Neural cell (in vitro differentiated cells): ENCODE measurements at regions not wholly inside any gene's neighbourhood (a gene's known extent, or its start where the extent isn't known, plus 50 kb on each side); places are given as distances from the start of the nearest gene placed in this dataset.

Source experiments
- H2AFZ ChIP-seq: fragments of 200-600, 300-800 bp; sonication (generic), shearing (Covaris generic); 2 replicates; pipeline ENCODE4 v1.6.0; 2014; ENCODE audit warnings: low read depth, mild to moderate bottlenecking, antibody characterized with exemption, low read length, moderate library complexity
- H3F3A ChIP-seq: fragments of 200-600 bp; shearing (Covaris generic); 2 replicates; pipeline ENCODE4 v1.6.1; 2016; ENCODE audit warnings: mild to moderate bottlenecking, moderate library complexity, mixed read lengths, antibody characterized with exemption, low read length; ENCODE audit not compliant: insufficient read depth, poor library complexity, severe bottlenecking
- H3K27ac ChIP-seq: fragments of 200-600, 300-800 bp; sonication (generic), shearing (Covaris generic); 2 replicates; pipeline ENCODE4 v1.5.1; 2014; ENCODE audit warnings: mild to moderate bottlenecking, low read length, moderate library complexity
- H3K27me3 ChIP-seq: fragments of 300-800, 200-600 bp; sonication (generic), shearing (Covaris generic); 2 replicates; pipeline ENCODE4 v1.6.0; 2014; ENCODE audit warnings: mild to moderate bottlenecking, low read depth, low read length, moderate library complexity; ENCODE audit not compliant: insufficient read depth
- H3K36me3 ChIP-seq: fragments of 300-800, 200-600 bp; sonication (generic), shearing (Covaris generic); 2 replicates; pipeline ENCODE4 v1.5.1; 2014; ENCODE audit warnings: mild to moderate bottlenecking, antibody characterized with exemption, low read length, moderate library complexity; ENCODE audit not compliant: insufficient read depth
- H3K4me2 ChIP-seq: fragments of 300-800, 200-600 bp; sonication (generic), shearing (Covaris generic); 2 replicates; pipeline ENCODE4 v1.6.0; 2014; ENCODE audit warnings: mild to moderate bottlenecking, low read length
- H3K4me3 ChIP-seq: fragments of 300-800, 200-600 bp; sonication (generic), shearing (Covaris generic); 2 replicates; pipeline ENCODE4 v1.5.1; 2014; ENCODE audit warnings: mild to moderate bottlenecking, low read length, moderate library complexity
- H3K79me2 ChIP-seq: fragments of 200-600 bp; shearing (Covaris generic); replicated peaks from 2 replicates; pipeline ENCODE4 v1.6.0; 2014; ENCODE audit warnings: mild to moderate bottlenecking, low read length, moderate library complexity; ENCODE audit not compliant: insufficient read depth
- H3K9ac ChIP-seq: fragments of 300-800, 200-600 bp; sonication (generic), shearing (Covaris generic); 2 replicates; pipeline ENCODE4 v1.6.1; 2016; ENCODE audit warnings: mild to moderate bottlenecking, low read length, mixed read lengths
- H3K9me2 ChIP-seq: fragments of 200-600 bp; shearing (Covaris generic); 2 replicates; pipeline ENCODE4 v1.6.1; 2016; ENCODE audit warnings: mild to moderate bottlenecking, low read length, mixed read lengths; ENCODE audit not compliant: insufficient read depth
- H3K9me3 ChIP-seq: fragments of 200-600, 300-800 bp; sonication (generic), shearing (Covaris generic); 2 replicates; pipeline ENCODE4 v1.6.1; 2016; ENCODE audit warnings: mild to moderate bottlenecking, mixed run types, low read length, moderate library complexity, mixed read lengths
- H4K20me1 ChIP-seq: fragments of 200-600 bp; shearing (Covaris generic); 2 replicates; pipeline ENCODE4 v1.6.1; 2016; ENCODE audit warnings: mild to moderate bottlenecking, mixed run types; ENCODE audit not compliant: insufficient read depth
- CTCF ChIP-seq: fragments of 450-650 bp; IDR thresholded peaks from 2 replicates; pipeline ENCODE4 v1.5.1; 2014; ENCODE audit warnings: antibody characterized with exemption, mild to moderate bottlenecking, moderate library complexity; ENCODE audit not compliant: poor library complexity, severe bottlenecking
- EP300 ChIP-seq: fragments of 450-650 bp; conservative IDR thresholded peaks from 2 replicates; pipeline ENCODE4 v1.6.1; 2014; ENCODE audit warnings: antibody characterized with exemption, mild to moderate bottlenecking, moderate library complexity; ENCODE audit not compliant: poor library complexity, severe bottlenecking
- EZH2 ChIP-seq: fragments of 200-600, 300-800 bp; shearing (Covaris generic), sonication (generic); IDR thresholded peaks from 2 replicates; pipeline ENCODE4 v1.6.1; 2014; ENCODE audit warnings: antibody characterized with exemption, low read length, borderline replicate concordance, mild to moderate bottlenecking; ENCODE audit not compliant: insufficient read depth, poor library complexity, severe bottlenecking
- MXI1 ChIP-seq: fragments of 450-650 bp; conservative IDR thresholded peaks from 2 replicates; pipeline ENCODE4 v1.6.1; 2014; ENCODE audit warnings: antibody characterized with exemption, mild to moderate bottlenecking; ENCODE audit not compliant: poor library complexity, severe bottlenecking
- POLR2AphosphoS5 ChIP-seq: IDR thresholded peaks from 2 replicates; pipeline ENCODE4 v1.6.1; 2012
- RAD21 ChIP-seq: fragments of 450-650 bp; conservative IDR thresholded peaks from 2 replicates; pipeline ENCODE4 v1.6.1; 2014; ENCODE audit warnings: antibody characterized with exemption, mild to moderate bottlenecking, moderate library complexity
- REST ChIP-seq: IDR thresholded peaks from 2 replicates; pipeline ENCODE4 v1.6.1; 2012; ENCODE audit warnings: borderline replicate concordance
- SMC3 ChIP-seq: fragments of 450-650 bp; conservative IDR thresholded peaks from 2 replicates; pipeline ENCODE4 v1.6.1; 2014; ENCODE audit warnings: antibody characterized with exemption, mild to moderate bottlenecking, moderate library complexity; ENCODE audit not compliant: poor library complexity
- TAF1 ChIP-seq: IDR thresholded peaks from 2 replicates; pipeline ENCODE4 v1.6.1; 2012; ENCODE audit warnings: low read depth

DNA sequence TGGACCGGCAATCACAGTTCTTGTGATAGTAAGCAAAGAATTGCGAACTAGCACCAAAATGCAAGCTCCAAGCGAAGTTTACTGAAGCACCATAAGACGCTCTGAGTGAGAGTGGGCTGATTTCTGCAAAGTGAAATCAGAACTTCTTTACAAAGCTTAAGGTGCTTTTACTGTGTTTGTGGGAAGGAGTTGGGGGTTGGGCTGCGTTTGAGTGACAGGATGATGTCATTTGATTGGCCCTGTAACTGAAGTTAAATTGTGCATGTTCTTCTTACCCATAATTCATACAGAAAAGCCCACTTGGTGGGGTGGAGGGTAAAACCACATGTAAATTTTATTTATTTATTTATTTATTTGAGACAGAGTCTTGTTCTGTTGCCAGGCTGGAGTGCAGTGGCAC is 970.6 kb upstream of the CDH18 start:
- no peak overlapping the region for H3K4me3 ChIP-seq
- no peaks in the 10 kb centered on the region for H3K79me2 ChIP-seq
- H3K9ac ChIP-seq: no peak overlapping the region
- H3K36me3 ChIP-seq: no peaks in the 10 kb centered on the region
- no peak overlapping the region for H2AFZ ChIP-seq
- no peak overlapping the region for H3K27ac ChIP-seq
- no peaks in the 10 kb centered on the region for H3F3A ChIP-seq
- no peaks in the 10 kb centered on the region for H3K27me3 ChIP-seq
- no peak overlapping the region for H3K4me2 ChIP-seq
- no peaks in the 10 kb centered on the region for H4K20me1 ChIP-seq
- no peaks in the 10 kb centered on the region for H3K9me2 ChIP-seq
- no peak for TF ChIP-seq MXI1
- TF ChIP-seq CTCF: no peak
- TF ChIP-seq TAF1: no peak
- no peak for TF ChIP-seq REST
- no peak for TF ChIP-seq EP300
- TF ChIP-seq POLR2AphosphoS5: no peak
- TF ChIP-seq RAD21: no peak
- no peaks in the 10 kb centered on the region for H3K9me3 ChIP-seq

DNA sequence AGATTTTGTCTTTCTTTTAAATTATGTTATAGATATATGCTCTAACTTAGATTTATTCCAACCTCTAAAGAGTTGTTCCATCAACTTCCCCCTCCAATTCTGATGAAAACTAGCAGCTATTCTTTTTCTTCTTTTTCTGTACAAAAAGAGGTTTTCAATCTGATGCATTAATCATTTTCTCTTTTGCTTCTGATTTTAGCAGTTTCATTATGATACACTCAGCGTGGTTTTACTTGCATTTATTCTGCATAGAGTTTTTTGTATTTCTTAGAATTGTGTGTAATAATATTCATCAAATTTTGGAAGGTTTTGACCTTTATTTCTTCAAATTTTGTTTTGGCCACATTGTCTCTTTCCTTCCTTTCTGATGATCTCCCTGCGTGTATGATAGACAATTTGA is 968.1 kb upstream of the CDH18 start:
- TF ChIP-seq POLR2AphosphoS5: no peak
- no peak for TF ChIP-seq EP300
- no peak for TF ChIP-seq MXI1
- TF ChIP-seq SMC3: no peak
- no peak for TF ChIP-seq EZH2
- TF ChIP-seq TAF1: no peak
- no peak for TF ChIP-seq CTCF
- no peak for TF ChIP-seq RAD21
- TF ChIP-seq REST: no peak
- no peak overlapping the region for H3K9ac ChIP-seq
- no peaks in the 10 kb centered on the region for H3K36me3 ChIP-seq

More for the DNA sequence above, 968.1 kb upstream of the CDH18 start:
- H3K79me2 ChIP-seq: no peaks in the 10 kb centered on the region
- no peaks in the 10 kb centered on the region for H4K20me1 ChIP-seq
- no peak overlapping the region for H3K27ac ChIP-seq
- H3K9me2 ChIP-seq: no peaks in the 10 kb centered on the region
- no peak overlapping the region for H3K4me2 ChIP-seq
- no peak overlapping the region for H3K4me3 ChIP-seq
- H3F3A ChIP-seq: no peaks in the 10 kb centered on the region
- no peak overlapping the region for H2AFZ ChIP-seq
- H3K27me3 ChIP-seq: no peaks in the 10 kb centered on the region
- H3K9me3 ChIP-seq: no peaks in the 10 kb centered on the region
